OCI-LY3 (cell line): ENCODE measurements at regions not wholly inside any gene's neighbourhood (a gene's known extent, or its start where the extent isn't known, plus 50 kb on each side); places are given as distances from the start of the nearest gene placed in this dataset.

ENCODE experiments used
- CTCF ChIP-seq: fragments of 200-600, 300-600 bp; sonication (generic); IDR thresholded peaks from 2 replicates; pipeline ENCODE4 v1.5.1; 2014; ENCODE audit warnings: antibody characterized with exemption, low read length, low read depth
- EZH2phosphoT487 ChIP-seq: fragments of 200-600 bp; shearing (Covaris generic); IDR thresholded peaks from 2 replicates; pipeline ENCODE4 v1.6.1; 2018; ENCODE audit warnings: antibody characterized with exemption, mixed run types, low read depth

GRCh38 chr20:60527656-60528055 is 569.4 kb downstream of the CDH26 start:
- TF ChIP-seq CTCF (no peak), EZH2phosphoT487 (no peak)
